ENCODE measurements at regions not wholly inside any gene's neighbourhood (a gene's known extent, or its start where the extent isn't known, plus 50 kb on each side); places are given as distances from the start of the nearest gene placed in this dataset.
A peak's percentile ranks its signal among the peaks of the same experiment; 100 is the strongest.
"Not testable (repeated sequence)": the region's sequence is repeated elsewhere in the genome, so short reads cannot be mapped to it uniquely, and the experiment has no call there.

GRCh38 chr4:94015956-94016355, 187.4 kb downstream of the ATOH1 start:
- ATAC-seq, result no peak

DNA sequence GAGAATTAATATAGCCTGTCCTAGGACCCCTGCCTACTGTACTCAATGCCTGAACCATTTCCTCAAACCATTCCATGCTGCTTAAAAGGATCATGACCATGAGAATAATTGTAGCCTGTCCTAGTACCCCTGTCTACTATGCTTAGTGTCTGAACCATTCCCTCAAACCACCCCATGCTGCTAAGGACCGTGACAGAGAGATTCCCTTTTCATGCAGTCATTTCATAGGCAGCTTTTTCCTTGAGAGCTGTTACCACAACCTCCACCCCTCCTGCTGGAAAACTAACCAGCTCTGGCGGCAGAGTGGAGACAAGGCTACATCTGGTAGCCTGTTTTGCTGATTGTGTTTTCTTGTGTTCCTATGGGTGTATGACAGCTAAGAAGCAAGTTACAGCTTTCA, 174.9 kb upstream of the SMARCAD1 start:
- ATAC-seq, result no peak

GRCh38 chr4:94036964-94037363, 170.7 kb upstream of the SMARCAD1 start:
- no peak for ATAC-seq

DNA sequence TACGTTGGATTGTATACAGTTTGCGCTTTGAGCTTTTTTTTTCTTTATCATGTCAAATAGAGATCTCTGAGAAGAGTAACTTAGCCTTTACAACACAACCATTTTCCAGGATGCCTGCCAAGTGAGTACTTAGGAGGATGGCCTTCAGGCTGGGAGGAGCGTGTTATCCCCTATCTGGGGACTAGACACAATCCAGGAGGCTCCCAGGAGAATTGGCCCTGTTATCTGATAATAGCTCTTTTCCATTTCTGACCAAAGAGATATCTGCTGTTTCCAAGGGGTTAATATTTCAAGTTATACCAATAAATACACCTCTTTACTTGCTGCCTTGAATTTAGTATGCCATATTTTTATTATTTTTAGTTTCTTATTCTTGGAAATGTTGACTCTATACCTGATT, 169.5 kb upstream of the SMARCAD1 start:
- ATAC-seq, result no peak

DNA sequence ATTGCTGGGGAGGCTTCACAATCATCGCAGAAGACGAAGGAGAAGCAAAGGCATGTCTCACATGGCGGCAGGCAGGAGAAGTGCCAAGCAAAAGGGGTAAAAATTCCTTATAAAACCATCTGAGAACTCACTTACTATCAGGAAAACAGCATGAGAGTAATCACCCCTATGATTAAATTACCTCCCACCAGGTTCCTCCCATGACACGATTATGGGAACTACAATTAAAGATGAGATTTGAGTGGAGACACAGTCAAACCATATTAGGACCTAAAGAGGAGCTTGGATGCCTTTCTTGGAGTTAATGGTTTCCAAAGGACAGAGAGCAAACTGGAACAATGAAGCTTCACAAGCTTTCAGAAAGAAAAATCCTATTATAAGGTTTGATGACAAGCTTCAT, 168.4 kb upstream of the SMARCAD1 start:
- no peak for ATAC-seq

DNA sequence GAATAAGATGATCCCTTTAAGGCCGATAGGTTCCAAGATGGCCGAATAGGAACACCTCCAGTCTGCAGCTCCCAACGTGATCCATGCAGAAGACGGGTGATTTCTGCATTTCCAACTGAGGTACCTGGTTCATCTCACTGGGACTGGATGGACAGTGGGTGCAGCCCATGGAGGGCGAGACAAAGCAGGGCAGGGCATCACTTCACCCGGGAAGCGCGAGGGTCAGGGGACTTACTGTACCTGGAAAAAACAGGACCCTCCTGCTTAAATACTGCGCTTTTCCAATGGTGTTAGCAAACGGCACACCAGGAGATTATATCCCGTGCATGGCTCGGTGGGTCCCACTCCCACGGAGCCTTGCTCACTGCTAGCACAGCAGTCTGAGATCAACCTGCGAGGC, 163.2 kb upstream of the SMARCAD1 start:
- ATAC-seq, result not testable (repeated sequence)

DNA sequence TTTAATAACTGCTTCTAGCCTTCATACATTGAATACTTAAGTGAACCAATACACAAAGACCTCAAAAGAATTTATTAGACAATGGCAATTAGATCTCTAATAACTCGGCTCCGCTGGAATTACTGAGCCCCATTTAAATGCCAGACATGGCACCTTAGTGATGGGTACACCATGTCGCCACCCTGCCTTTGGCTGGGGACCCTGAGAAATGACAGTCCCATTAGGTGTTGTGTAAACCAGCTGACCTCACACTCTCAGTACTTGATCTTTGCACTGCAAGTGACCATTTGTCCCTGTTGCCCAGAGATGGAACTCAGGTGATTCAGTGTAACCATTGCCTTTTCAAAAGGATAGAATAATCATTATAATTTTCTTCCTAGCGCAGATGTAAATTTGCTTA, 144.6 kb upstream of the SMARCAD1 start:
- ATAC-seq, result no peak

- no peak for ATAC-seq
Measured at GRCh38 chr4:94068753-94069719, 138.6 kb upstream of the SMARCAD1 start.

DNA sequence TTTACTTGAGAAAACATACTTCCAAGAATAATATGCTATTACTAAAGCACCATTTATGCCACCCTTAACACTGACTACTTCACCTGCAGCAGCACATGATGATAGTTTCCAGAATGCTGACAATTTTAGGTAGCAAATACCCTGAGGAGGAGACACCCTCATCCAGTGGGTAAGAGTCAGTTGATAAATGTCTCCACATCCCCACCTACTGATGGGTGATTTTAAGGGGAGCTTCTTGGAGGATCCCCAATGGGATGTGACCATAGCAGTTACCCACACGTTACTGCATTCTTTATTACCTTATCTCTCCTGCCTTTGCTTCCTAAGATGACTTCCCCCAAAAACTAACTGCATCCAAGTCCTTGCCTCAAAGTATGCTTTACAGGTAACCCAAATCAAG, 131.2 kb upstream of the SMARCAD1 start:
- ATAC-seq, result no peak

GRCh38 chr4:94084155-94084554, 123.5 kb upstream of the SMARCAD1 start:
- no peak for ATAC-seq

DNA sequence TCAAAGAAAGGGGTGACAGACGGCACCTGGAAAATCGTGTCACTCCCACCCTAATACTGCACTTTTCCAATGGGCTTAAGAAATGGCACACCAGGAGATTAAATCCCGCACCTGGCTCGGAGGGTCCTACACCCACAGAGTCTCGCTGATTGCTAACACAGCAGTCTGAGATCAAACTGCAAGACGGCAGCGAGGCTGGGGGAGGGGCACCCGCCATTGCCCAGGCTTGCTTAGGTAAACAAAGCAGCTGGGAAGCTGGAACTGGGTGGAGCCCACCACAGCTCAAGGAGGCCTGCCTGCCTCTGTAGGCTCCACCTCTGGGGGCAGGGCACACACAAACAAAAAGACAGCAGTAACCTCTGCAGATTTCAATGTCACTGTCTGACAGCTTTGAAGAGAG, 108.5 kb upstream of the SMARCAD1 start:
- not testable (repeated sequence) for ATAC-seq

DNA sequence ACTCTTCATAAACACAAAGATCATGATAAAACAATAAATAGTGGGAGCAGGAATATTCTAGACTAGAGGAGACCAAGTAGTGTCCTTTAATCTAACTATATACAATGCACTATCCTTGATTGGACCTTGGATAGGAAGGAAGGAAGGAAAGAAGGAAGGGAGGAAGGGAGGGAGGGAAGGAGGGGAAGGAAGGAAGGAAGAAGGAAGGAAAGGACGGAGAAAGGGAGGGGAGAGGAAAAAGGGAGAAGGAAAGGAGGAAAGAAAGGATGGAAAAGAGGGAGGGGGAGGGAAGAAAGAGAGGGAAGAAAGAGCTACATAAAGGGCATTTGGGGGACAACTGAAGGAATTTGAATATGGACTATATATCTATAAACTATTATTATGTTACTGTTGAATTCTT, 95.0 kb upstream of the SMARCAD1 start:
- no peak for ATAC-seq

GRCh38 chr4:94115687-94116086, 92.0 kb upstream of the SMARCAD1 start:
- ATAC-seq, result no peak

DNA sequence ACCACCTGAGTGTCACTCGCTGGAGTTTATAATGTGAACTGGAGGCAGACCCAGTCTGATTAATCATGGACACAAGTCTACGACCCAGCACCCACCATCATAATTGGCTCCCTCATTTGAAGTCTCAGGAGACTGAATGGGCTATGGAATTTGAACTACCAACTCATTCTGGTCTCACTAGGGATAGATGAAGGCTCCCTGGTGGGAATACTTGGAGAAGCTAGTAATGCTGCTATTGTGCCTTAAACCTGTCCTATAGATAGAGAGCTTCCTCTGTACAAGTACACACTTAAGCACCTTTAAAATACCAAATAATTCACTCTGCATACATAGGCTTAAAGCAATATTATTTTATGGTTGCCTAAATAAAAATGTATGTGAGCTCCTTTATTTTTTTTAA, 90.8 kb upstream of the SMARCAD1 start:
- no peak for ATAC-seq

GRCh38 chr4:94126669-94127068, 81.0 kb upstream of the SMARCAD1 start:
- no peak for ATAC-seq

GRCh38 chr4:94127707-94128328, 79.8 kb upstream of the SMARCAD1 start:
- peak; percentile 59 for ATAC-seq

- ATAC-seq, result no peak
Measured at GRCh38 chr4:94131212-94131611, 76.5 kb upstream of the SMARCAD1 start.

DNA sequence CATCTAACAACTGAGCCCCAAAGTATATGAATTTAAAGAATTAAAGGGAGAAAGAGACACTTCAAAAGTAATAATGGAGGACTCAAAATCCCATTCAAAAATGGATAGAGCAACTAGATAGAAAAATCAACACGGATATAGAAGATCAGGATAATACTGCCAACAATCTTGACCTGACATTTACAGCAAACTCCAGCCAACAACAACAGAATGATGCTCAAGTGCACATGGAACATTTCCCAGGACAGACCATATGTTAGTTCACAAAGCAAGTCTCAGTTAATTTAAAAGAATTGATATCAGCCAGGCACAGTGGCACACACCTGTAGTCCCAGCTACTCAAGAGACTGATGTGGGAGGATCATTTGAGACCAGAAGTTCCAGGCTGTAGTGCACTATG, 72.0 kb upstream of the SMARCAD1 start:
- no peak for ATAC-seq

GRCh38 chr4:94139931-94140612, 67.6 kb upstream of the SMARCAD1 start:
- ATAC-seq, result no peak

DNA sequence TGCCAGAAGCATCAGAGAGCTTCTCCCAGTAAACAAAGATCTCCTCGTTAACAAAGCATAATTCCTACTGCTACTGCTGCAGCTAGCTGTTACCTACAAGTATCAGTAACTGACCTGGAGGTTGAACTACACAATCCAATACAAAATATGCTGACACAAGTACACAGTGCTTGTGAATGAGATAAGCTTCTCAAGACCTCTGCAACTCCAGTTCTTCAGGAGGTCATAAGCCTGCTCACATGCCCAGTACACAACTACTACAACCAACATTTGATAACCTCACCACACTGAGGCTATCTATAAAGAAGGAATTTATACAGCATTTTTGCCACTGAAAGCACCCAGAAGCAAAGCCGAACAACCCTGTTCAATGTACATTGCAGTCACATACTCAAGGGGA, 66.7 kb upstream of the SMARCAD1 start:
- no peak for ATAC-seq

- ATAC-seq, result not testable (repeated sequence)
Measured at GRCh38 chr4:94148052-94148451, 59.6 kb upstream of the SMARCAD1 start.

GRCh38 chr4:94152466-94152865, 55.2 kb upstream of the SMARCAD1 start:
- ATAC-seq, result no peak

DNA sequence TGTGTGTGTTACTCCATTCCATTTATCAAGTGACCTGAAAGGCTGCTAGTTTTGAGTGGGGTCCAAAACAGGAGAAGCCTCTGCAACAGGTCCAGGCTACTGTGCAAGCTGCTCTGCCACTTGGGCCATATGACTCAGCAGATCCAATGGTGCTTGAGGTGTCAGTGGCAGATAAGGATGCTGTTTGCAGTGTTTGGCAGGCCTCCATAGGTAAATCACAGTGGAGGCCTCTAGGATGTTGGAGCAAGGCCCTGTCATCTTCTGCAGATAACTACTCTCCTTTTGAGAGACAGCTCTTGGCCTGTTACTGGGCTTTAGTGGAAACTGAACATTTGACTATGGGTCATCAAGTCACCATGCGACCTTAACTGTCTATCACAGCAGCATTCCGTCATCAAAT, 52.3 kb upstream of the SMARCAD1 start:
- not testable (repeated sequence) for ATAC-seq

GRCh38 chr4:94156826-94157225, 50.8 kb upstream of the SMARCAD1 start:
- ATAC-seq, result no peak

Data from esophagus mucosa (tissue), 1 donor.